LNCaP clone FGC (cell line): ENCODE measurements at regions not wholly inside any gene's neighbourhood (a gene's known extent, or its start where the extent isn't known, plus 50 kb on each side); places are given as distances from the start of the nearest gene placed in this dataset.
"Not testable (repeated sequence)": the region's sequence is repeated elsewhere in the genome, so short reads cannot be mapped to it uniquely, and the experiment has no call there.

Experiments used
- DNase-seq: peaks from one replicate; pipeline ENCODE4 v3.0.0-alpha.2; 2011; ENCODE audit warnings: low read depth
- H3K4me3 ChIP-seq: 2 replicates; pipeline ENCODE4 v1.5.1; 2011; ENCODE audit warnings: mild to moderate bottlenecking, low read depth, low read length, control low read depth
- TF ChIP-seq, protein P1 (sequence below): IDR thresholded peaks from 2 replicates; pipeline ENCODE4 v1.5.1; 2012; ENCODE audit warnings: mild to moderate bottlenecking; ENCODE audit not compliant: control insufficient read depth, insufficient read depth; ENCODE audit errors: extremely low read depth

DNA sequence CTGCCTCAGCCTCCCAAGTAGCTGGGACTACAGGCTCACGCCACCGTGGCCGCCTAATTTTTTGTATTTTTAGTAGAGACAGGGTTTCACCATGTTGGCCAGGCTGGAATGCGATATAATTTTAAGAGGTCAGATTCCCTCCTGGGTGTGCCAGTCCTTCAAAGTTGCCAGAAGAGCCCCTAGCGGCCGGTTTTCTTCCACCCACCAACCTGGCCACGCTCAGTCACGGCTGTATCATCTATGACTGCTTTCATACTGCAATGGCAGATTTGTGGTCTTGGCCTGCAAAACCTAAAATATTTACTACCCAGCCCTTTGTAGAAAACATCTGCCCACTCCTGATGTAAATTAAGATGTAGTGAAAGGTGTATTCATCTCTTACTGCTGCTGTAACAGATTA, 117.5 kb upstream of the BASP1 start:
- no peak overlapping the region for H3K4me3 ChIP-seq
- TF ChIP-seq, protein P1, sequence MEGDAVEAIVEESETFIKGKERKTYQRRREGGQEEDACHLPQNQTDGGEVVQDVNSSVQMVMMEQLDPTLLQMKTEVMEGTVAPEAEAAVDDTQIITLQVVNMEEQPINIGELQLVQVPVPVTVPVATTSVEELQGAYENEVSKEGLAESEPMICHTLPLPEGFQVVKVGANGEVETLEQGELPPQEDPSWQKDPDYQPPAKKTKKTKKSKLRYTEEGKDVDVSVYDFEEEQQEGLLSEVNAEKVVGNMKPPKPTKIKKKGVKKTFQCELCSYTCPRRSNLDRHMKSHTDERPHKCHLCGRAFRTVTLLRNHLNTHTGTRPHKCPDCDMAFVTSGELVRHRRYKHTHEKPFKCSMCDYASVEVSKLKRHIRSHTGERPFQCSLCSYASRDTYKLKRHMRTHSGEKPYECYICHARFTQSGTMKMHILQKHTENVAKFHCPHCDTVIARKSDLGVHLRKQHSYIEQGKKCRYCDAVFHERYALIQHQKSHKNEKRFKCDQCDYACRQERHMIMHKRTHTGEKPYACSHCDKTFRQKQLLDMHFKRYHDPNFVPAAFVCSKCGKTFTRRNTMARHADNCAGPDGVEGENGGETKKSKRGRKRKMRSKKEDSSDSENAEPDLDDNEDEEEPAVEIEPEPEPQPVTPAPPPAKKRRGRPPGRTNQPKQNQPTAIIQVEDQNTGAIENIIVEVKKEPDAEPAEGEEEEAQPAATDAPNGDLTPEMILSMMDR: no peak
- DNase-seq: no peak

DNA sequence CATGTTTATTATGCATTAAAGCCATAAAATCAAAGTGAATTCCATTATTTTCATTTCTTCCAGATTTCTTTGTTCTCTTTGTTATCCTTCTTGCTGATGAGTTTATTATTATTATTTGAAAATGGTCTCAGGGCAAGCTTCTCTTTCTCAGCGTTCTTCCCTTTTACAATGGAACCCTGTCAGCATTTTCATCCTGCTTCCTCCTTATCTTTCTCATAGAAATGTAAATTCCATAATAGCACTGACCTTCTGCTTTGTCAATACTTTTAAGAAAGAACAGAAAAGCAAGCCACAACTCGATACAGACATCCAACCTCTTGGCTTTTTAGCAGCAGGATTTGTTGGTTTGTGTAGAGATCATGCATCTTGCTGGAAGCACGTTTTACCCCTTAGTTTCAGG, 114.0 kb upstream of the BASP1 start:
- DNase-seq: no peak
- H3K4me3 ChIP-seq: no peak overlapping the region
- TF ChIP-seq, protein P1: no peak

DNA sequence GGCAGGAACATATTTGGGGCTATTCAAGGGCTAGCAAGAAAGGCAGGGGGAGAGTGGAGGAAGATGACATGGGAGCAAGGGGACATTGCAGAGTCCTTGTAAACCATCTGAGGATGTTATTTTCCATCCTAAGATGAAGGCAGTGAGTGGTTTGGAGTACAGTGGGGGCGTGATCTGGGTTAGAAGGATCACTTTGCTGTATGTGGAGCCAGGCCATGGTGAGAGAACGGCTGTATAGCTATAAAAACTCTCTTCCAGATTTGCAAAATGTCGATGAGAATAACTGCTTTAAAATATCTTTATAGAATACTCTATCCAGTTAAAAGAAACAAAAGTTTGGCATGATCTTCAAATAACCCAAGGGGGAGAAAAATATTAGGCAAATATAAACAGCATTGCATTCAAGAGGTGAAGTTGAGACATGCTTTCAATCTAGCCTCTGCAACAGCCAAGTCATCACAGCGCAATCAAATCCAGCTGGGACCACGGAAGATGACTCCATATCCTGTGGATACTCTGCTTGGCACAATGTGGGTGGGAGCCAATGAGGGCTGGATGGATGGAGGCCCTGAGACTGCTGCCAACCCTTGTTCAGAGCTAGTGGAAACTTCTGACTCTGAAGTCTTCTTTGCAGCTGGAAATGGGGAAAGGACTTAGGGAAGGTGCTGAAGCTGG, 111.5 kb upstream of the BASP1 start:
- TF ChIP-seq, protein P1: no peak
- no peak for DNase-seq
- H3K4me3 ChIP-seq: no peak overlapping the region

DNA sequence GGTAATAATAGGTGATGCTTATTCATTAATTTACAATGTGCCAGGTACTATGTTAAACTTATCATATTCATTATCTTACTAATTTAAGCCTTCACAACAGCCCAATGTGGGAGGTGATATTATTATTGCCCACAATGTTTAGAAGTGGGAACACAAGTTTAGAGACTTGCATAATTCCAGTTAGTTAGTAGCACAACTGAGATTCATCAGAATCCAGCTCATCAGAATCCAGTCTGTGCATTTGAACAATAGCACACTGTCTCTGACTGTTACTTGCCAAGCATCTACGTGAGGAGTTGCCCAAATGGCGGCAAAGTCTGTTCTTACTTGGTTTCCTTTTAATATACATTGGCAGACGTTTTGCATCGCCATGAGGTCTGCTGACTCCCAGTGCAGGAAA, 110.9 kb upstream of the BASP1 start:
- H3K4me3 ChIP-seq: no peak overlapping the region
- DNase-seq: no peak
- TF ChIP-seq, protein P1: no peak

DNA sequence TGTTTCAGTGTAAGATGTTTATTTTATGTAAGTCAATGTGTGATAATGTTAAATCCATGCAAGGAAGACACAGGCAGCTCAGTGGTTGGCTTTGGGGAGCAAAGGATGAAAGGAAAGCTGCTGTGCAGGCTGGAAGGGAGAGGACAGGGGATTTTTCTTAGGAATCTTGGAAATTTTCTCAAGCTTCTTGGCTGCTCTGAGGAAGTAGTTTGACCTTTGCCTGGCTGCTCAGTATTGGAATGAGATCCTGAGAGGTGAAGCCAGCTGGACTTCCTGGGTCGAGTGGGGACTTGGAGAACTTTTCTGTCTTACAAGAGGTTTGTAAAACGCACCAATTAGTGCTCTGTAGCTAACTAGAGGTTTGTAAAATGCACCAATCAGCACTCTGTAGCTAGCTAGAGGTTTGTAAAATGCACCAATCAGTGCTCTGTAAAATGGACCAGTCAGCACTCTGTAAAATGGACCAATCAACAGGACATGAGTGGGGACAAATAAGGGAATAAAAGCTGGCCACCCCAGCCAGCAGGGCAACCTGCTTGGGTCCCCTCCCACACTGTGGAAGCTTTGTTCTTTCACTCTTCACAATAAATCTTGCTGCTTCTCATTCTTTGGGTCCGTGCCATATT, 105.2 kb upstream of the BASP1 start:
- not testable (repeated sequence) for H3K4me3 ChIP-seq, DNase-seq

DNA sequence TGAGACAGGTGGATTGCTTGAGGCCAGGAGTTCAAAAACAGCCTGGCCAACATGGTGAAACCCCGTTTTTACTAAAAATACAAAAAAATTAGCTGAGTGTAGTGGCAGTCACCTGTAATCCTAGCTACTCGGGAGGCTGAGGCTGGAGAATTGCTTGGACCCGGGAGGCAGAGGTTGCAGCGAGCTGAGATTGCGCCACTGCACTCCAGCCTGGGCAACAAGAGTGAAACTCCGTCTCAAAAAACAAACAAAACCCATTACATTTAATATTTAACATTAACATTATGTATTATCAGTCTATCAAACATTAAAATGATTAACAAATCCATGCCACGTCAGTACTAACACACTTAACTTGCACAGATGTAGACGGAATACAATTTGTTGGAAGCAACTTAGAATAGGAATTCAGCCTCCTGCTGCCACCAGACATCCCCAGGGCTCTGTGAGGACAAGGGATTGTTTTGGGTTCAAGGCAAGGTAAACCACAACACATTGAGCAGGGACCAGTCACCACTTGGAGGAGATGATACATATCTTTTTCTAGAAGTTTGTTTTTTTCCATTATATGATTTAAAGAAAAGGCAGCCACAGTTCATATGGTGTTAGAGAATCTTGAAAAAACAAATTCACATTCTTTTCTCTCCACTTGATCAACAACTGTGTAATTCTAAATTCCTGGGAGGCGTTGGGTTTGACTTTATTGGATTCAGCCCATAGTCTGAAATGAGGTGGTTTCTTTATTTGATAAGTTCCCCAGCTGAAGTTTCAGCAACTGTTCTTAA, 104.1 kb upstream of the BASP1 start:
- TF ChIP-seq, protein P1: no peak
- DNase-seq: no peak
- no peak overlapping the region for H3K4me3 ChIP-seq

DNA sequence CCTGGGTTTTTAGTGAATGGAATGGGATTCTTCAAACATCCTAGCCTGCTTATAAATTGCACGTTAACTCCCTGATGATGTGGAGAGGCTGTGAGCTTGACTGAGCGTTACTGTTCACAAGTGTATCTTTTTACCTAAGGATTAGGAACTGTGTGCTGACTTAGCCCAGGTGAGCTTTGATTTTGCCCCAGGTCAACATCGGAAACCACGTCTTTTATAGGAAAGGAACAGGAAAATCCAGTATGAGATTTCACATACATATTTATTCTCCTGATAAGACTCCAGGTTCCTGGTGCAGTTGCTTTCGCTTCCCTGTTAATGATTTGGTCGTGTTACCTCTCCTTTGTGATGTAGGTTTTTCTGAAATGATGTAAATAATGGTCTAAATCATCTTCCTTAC, 103.2 kb upstream of the BASP1 start:
- peak; percentile 87 for DNase-seq
- TF ChIP-seq, protein P1: no peak
- peak overlapping the region; percentile 17; the same call in 1 of the 2 replicates for H3K4me3 ChIP-seq
